Ovary (tissue), 7 donors: ENCODE measurements at regions not wholly inside any gene's neighbourhood (a gene's known extent, or its start where the extent isn't known, plus 50 kb on each side); places are given as distances from the start of the nearest gene placed in this dataset.

ENCODE experiments used
- DNase-seq, 5 donors: peaks; one replicate each; pipeline ENCODE4 v3.0.0-alpha.2; 2019 to 2020
- H3K27ac ChIP-seq, 2 donors: fragments of 200-600 bp; one replicate each; pipeline versions ENCODE4 v1.5.1 to v1.8.0; 2019 to 2022
- H3K27me3 ChIP-seq: fragments of 200-600 bp; one replicate; pipeline ENCODE4 v1.8.0; 2022
- H3K36me3 ChIP-seq: fragments of 200-600 bp; sonication (generic); one replicate; pipeline ENCODE4 v1.5.1; 2019
- H3K4me1 ChIP-seq: one replicate; pipeline ENCODE4 v1.8.1; 2013; ENCODE audit warnings: mild to moderate bottlenecking, moderate library complexity; ENCODE audit not compliant: insufficient read depth
- H3K4me3 ChIP-seq: fragments of 200-600 bp; sonication (generic); one replicate; pipeline ENCODE4 v1.5.1; 2017
- H3K9me3 ChIP-seq, 2 donors: fragments of 200-600 bp in 1 of 2; sonication (generic) in 1 of 2; one replicate each; pipeline versions ENCODE4 v1.5.1 to v1.8.1; 2013 to 2019; ENCODE audit warnings: mild to moderate bottlenecking in 1 of 2, moderate library complexity in 1 of 2
- CTCF ChIP-seq, 3 donors: fragments of 450-650 bp in 2 of 3; fragments of 200-600 bp in 1 of 3; IDR thresholded peaks; one replicate each; pipeline versions ENCODE4 v1.5.1 to v1.8.0; 2016 to 2022; ENCODE audit warnings: antibody characterized with exemption in 3 of 3, mild to moderate bottlenecking in 1 of 3
- EP300 ChIP-seq: sonication (generic); formaldehyde crosslinking; IDR thresholded peaks from one replicate; pipeline ENCODE4 v1.6.1; 2017; ENCODE audit warnings: antibody characterized with exemption
- POLR2A ChIP-seq: fragments of 450-650 bp; IDR thresholded peaks from one replicate; pipeline ENCODE4 v1.6.1; 2017; ENCODE audit warnings: antibody characterized with exemption, mild to moderate bottlenecking, moderate library complexity
- WGBS, 3 donors: extraction: QIAGEN DNeasy Blood & Tissue Kit in 1 of 3; methylation state at CpG; one replicate each; pipeline versions ENCODE4 v1.1.5 to v1.1.7; 2013 to 2017; 5-methylcytosine and 5-hydroxymethylcytosine counted together
- intact Hi-C, 4 donors: fragments of 100-400 bp; cut with DNase I; formaldehyde crosslinking; loops; one replicate each; pipeline versions ENCODE4 v1.11.0 to v1.15.1; 2022 to 2023
- donor health status: DM: no; HTN: no; CAD: no; lungs with moderate emphysema.
- donor health status: DM: no; HTN: no; CAD: no.
- donor health status: Bipolar disorder and iron deficiency.
- donor health status: DM: no; HTN: no; CAD: no.
- donor health status: DM: yes; HTN: yes; CAD: no.

GRCh38 chr6:119678961-119679360 lies 329.4 kb upstream of the MAN1A1 start:
- no peaks in the 10 kb centered on the region for H3K27me3 ChIP-seq
- H3K4me3 ChIP-seq: no peak overlapping the region
- TF ChIP-seq POLR2A (no peak), CTCF (IDR thresholded peaks at IDR 0.05) (no peak), EP300 (no peak)
- WGBS, 3 donors: 82 to 85% (median 84%) methylated on average over 3 of the region's 3 CpGs
- H3K36me3 ChIP-seq: no peaks in the 10 kb centered on the region
- no peaks in the 10 kb centered on the region for H3K4me1 ChIP-seq
- H3K9me3 ChIP-seq: no peaks in the 10 kb centered on the region
- intact Hi-C loops: no loop called here
- H3K27ac ChIP-seq: no peak overlapping the region
- no peak for DNase-seq

DNA sequence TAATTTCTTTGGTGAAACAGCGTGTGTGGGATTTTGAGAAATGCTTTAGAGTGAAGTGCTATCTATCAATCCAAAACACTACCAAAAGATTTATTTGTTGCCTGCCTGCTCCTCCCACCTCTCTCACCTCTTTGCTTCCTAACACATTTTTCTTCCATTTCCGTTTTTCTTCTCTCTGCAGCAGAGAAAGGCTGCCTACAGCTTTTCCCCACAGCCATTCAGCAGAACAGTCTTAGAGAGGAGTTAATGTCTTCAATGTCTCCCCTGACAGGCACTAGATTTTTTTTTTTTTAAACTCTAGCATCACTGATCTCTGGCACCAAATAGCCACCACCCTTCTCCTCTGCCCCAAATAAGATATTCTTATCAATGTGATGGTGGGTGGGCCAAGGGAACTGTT lies 327.8 kb upstream of the MAN1A1 start:
- Histone ChIP-seq H3K36me3 (no peaks in the 10 kb centered on the region), H3K27me3 (no peaks in the 10 kb centered on the region), H3K4me3 (no peak overlapping the region), H3K9me3 (no peaks in the 10 kb centered on the region), H3K4me1 (no peaks in the 10 kb centered on the region), H3K27ac (no peak overlapping the region)
- intact Hi-C loops: no loop called here
- no peak for DNase-seq
- TF ChIP-seq CTCF (IDR thresholded peaks at IDR 0.05) (no peak), POLR2A (no peak), EP300 (no peak)
- 52 to 62% (median 54%) methylated on average over 2 of the region's 2 CpGs for WGBS, 3 donors

DNA sequence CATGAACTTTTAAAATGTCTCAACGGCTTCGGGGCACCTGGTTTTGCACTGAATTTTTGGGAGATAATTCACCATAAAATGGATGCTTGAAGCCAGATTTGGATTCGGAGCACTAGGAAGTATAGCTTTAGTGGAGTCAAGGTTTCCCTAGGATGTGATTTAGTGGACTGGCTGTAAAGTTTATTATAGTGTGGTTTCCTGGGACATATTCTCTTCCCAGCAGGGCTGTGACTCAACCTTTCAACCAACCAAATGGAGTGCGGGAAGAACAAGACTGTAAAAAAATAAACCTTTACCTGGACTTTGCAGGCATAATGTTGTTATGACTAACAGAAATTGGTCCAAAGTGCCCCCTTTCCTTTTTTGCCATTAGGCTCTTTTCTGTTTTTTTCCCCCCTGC lies 327.4 kb upstream of the MAN1A1 start:
- TF ChIP-seq POLR2A (no peak), CTCF (IDR thresholded peaks at IDR 0.05) (no peak), EP300 (no peak)
- 60 to 66% (median 64%) methylated on average over 4 of the region's 4 CpGs for WGBS, 3 donors
- no peaks in the 10 kb centered on the region for H3K4me1 ChIP-seq
- no peaks in the 10 kb centered on the region for H3K9me3 ChIP-seq
- no peaks in the 10 kb centered on the region for H3K36me3 ChIP-seq
- DNase-seq: no peak
- intact Hi-C loops: no loop called here
- no peak overlapping the region for H3K4me3 ChIP-seq
- no peaks in the 10 kb centered on the region for H3K27me3 ChIP-seq
- H3K27ac ChIP-seq: no peak overlapping the region

GRCh38 chr6:119676230-119676629 lies 326.7 kb upstream of the MAN1A1 start:
- Histone ChIP-seq H3K9me3 (no peaks in the 10 kb centered on the region), H3K27me3 (no peaks in the 10 kb centered on the region), H3K4me1 (no peaks in the 10 kb centered on the region), H3K27ac (no peak overlapping the region), H3K4me3 (no peak overlapping the region), H3K36me3 (no peaks in the 10 kb centered on the region)
- DNase-seq: no peak
- WGBS, 3 donors: 79 to 83% (median 82%) methylated on average over 1 of the region's 1 CpG
- TF ChIP-seq POLR2A (no peak), CTCF (IDR thresholded peaks at IDR 0.05) (no peak), EP300 (no peak)
- intact Hi-C loops: no loop called here

DNA sequence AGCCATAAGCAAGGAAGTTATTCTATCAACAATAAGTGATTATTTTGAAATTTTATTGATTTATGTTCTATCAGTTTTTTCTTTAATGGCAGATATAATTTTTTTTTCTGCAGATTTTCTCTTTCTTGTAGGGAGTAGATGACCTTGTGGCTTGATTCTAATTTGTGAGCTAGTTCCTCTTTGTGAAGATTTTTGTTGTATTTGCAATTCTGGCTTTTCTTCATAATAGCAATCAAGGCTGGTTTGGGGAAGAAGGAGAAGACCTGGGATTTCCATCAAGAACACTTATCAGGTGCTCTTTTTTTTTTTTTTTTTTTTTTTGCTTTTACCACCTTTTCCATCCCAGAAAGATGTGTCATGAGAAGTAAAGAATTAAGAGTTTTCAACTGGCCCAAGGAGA lies 324.2 kb upstream of the MAN1A1 start:
- no peaks in the 10 kb centered on the region for H3K36me3 ChIP-seq
- no peak overlapping the region for H3K4me3 ChIP-seq
- no peak overlapping the region for H3K27ac ChIP-seq
- intact Hi-C loops: no loop called here
- TF ChIP-seq EP300: no peak
- TF ChIP-seq CTCF (IDR thresholded peaks at IDR 0.05): no peak
- TF ChIP-seq POLR2A: no peak
- no peaks in the 10 kb centered on the region for H3K9me3 ChIP-seq
- H3K27me3 ChIP-seq: no peaks in the 10 kb centered on the region
- no peak for DNase-seq
- H3K4me1 ChIP-seq: no peaks in the 10 kb centered on the region
